ENCODE measurements at regions not wholly inside any gene's neighbourhood (a gene's known extent, or its start where the extent isn't known, plus 50 kb on each side); places are given as distances from the start of the nearest gene placed in this dataset.

DNA sequence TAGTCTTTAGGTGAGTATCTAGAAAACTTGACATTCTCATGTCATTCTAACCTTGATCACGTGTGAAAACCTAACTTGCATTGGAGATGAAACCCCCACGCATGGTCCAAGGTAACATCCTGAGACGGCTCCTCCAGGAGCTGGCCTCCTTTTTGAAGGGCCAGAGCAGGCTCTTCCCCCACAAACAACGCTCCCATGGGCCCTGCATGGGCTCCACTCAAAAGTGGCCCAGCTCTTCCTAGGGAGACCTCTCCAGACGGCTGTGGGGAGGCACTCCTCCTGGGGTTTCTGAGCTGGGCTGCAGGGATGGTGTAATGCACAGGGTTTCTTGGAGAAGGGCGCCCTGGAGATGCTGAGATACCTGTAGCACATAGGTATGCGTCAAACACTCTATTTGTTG lies 296.2 kb upstream of the IRX1 start:
- TF ChIP-seq NR3C1 (IDR thresholded peaks at IDR 0.05) (no peak), POLR2A (IDR thresholded peaks at IDR 0.05; ENCODE audit: low read length) (no peak), RFX5 (IDR thresholded peaks at IDR 0.05) (no peak), JUN (IDR thresholded peaks at IDR 0.05) (no peak), TP53 (CRISPR knock-in tag; IDR thresholded peaks at IDR 0.05) (no peak), CBX8 (IDR thresholded peaks at IDR 0.05) (no peak), RNF2 (IDR thresholded peaks at IDR 0.05; ENCODE audit: borderline replicate concordance, low read depth) (no peak), SMC3 (IDR thresholded peaks at IDR 0.05) (no peak)
- TF ChIP-seq, protein P1, sequence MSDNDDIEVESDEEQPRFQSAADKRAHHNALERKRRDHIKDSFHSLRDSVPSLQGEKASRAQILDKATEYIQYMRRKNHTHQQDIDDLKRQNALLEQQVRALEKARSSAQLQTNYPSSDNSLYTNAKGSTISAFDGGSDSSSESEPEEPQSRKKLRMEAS (IDR thresholded peaks at IDR 0.05), result no peak
- TF ChIP-seq, protein P2, sequence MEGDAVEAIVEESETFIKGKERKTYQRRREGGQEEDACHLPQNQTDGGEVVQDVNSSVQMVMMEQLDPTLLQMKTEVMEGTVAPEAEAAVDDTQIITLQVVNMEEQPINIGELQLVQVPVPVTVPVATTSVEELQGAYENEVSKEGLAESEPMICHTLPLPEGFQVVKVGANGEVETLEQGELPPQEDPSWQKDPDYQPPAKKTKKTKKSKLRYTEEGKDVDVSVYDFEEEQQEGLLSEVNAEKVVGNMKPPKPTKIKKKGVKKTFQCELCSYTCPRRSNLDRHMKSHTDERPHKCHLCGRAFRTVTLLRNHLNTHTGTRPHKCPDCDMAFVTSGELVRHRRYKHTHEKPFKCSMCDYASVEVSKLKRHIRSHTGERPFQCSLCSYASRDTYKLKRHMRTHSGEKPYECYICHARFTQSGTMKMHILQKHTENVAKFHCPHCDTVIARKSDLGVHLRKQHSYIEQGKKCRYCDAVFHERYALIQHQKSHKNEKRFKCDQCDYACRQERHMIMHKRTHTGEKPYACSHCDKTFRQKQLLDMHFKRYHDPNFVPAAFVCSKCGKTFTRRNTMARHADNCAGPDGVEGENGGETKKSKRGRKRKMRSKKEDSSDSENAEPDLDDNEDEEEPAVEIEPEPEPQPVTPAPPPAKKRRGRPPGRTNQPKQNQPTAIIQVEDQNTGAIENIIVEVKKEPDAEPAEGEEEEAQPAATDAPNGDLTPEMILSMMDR (IDR thresholded peaks at IDR 0.05), result no peak

All from A549 (cell line).